Fibroblast of the aortic adventitia (primary cell): ENCODE measurements at regions not wholly inside any gene's neighbourhood (a gene's known extent, or its start where the extent isn't known, plus 50 kb on each side); places are given as distances from the start of the nearest gene placed in this dataset.

ENCODE experiments used
- DNase-seq: peaks from one replicate; pipeline ENCODE4 v3.0.0-alpha.2; 2010; ENCODE audit warnings: low read depth
- H3K4me3 ChIP-seq: 2 replicates; pipeline ENCODE4 v1.5.1; 2011; ENCODE audit warnings: low read depth, mild to moderate bottlenecking, control low read depth, low read length, moderate library complexity
- CTCF ChIP-seq: IDR thresholded peaks from 2 replicates; pipeline ENCODE4 v1.5.1; 2011; ENCODE audit warnings: mild to moderate bottlenecking, low read length, control low read depth, inconsistent platforms; ENCODE audit not compliant: insufficient read depth

- H3K4me3 ChIP-seq = no peak overlapping the region
- DNase-seq = no peak
- TF ChIP-seq CTCF = no peak
Measured at GRCh38 chr20:59435518-59435917, 135.1 kb downstream of the EDN3 start.

DNA sequence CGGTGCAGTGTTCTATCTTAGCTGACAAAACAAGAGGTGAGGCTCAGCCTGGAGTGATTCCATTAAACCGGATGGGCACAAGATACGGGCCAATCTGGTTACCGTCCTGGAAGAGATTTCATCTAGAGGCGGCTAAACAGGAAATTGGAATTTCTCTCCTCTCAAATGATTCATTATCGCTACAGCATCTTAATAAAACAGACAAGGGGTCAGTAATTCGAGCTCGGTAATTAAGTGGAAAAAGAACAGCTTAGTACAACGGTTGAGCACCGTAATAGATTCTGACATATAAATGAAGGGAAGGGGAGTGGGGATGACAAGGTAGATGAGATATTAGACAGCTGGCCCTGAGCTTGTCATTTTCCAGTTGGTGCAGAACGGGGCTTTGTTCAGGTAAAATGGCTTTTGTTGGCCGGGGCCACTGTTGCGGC, 137.2 kb downstream of the EDN3 start:
- TF ChIP-seq CTCF = no peak
- no peak overlapping the region for H3K4me3 ChIP-seq
- DNase-seq = no peak

DNA sequence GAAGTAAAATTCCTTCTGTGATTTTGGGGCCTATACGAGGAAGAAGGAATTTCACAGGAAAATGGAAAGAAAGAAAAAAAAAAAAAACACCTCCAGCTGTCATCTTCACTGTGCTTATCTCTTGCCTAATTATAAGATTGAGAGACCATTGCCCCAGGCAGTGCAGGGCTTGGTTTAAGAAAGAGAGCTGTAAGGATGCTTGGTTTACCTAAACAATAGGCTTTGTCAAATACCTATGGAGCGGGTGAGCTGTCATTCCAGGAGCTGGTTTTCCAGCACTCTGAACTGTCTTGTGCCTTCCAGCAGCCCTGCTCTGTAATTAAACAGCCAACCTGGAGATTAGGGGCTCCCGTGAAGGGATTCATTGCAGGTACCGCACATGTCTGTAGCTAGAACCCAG, 137.8 kb downstream of the EDN3 start:
- DNase-seq = no peak
- TF ChIP-seq CTCF = no peak
- no peak overlapping the region for H3K4me3 ChIP-seq

GRCh38 chr20:59439243-59439642, 138.8 kb downstream of the EDN3 start:
- TF ChIP-seq CTCF = no peak
- DNase-seq = no peak

DNA sequence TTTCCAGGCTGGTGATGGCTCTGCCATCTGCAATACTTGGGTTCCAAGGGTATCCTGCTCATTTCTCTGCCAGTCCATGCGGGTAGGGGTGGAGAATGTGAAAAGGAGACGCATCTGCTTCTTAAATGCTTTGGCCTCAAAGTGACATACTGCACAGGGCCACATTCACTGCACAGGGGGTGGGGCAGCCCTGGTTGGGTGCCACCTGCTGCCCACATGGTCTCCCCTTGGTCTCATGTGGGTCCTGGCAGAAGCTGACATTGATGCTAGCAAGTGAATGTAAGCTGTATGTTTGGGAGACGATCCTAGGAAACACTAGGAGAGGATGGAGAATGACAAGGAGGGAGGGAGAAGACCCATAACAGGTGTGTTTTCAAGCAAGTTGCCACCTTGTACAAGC, 140.9 kb downstream of the EDN3 start:
- no peak overlapping the region for H3K4me3 ChIP-seq
- no peak for TF ChIP-seq CTCF
- DNase-seq = no peak

More at GRCh38 chr20:59439243-59439642, 138.8 kb downstream of the EDN3 start:
- H3K4me3 ChIP-seq = no peak overlapping the region

GRCh38 chr20:59441860-59442810, 141.7 kb downstream of the EDN3 start:
- H3K4me3 ChIP-seq = no peak overlapping the region
- no peak for DNase-seq
- TF ChIP-seq CTCF = no peak

- no peak for TF ChIP-seq CTCF
- no peak overlapping the region for H3K4me3 ChIP-seq
- no peak for DNase-seq
Measured at GRCh38 chr20:59443550-59443949, 143.1 kb downstream of the EDN3 start.
